ENCODE measurements at regions not wholly inside any gene's neighbourhood (a gene's known extent, or its start where the extent isn't known, plus 50 kb on each side); places are given as distances from the start of the nearest gene placed in this dataset.

DNA sequence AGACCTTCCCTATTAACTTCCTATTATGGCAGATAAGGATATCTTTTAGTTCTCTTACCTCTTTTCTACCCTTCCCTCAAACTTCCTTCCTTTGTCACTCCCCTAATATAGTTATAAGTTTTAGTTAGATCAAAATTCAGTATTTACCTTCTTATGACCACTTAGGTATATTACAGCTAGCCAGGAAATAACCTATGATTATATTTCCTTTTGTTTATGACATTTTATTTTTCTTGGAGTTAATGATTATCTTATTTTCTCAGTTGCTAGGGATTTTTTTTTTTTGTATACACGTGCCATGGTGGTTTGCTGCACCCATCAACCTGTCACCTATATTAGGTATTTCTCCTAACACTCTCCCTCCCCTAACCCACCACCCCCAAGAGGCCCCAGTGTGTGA, 88.2 kb upstream of the ZBED5 start:
- TF ChIP-seq, protein P1, sequence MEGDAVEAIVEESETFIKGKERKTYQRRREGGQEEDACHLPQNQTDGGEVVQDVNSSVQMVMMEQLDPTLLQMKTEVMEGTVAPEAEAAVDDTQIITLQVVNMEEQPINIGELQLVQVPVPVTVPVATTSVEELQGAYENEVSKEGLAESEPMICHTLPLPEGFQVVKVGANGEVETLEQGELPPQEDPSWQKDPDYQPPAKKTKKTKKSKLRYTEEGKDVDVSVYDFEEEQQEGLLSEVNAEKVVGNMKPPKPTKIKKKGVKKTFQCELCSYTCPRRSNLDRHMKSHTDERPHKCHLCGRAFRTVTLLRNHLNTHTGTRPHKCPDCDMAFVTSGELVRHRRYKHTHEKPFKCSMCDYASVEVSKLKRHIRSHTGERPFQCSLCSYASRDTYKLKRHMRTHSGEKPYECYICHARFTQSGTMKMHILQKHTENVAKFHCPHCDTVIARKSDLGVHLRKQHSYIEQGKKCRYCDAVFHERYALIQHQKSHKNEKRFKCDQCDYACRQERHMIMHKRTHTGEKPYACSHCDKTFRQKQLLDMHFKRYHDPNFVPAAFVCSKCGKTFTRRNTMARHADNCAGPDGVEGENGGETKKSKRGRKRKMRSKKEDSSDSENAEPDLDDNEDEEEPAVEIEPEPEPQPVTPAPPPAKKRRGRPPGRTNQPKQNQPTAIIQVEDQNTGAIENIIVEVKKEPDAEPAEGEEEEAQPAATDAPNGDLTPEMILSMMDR (conservative IDR thresholded peaks at IDR 0.05; ENCODE audit: low read depth, low read length) = no peak
- TF ChIP-seq EZH2 (IDR thresholded peaks at IDR 0.05; ENCODE audit: borderline replicate concordance, low read depth, low read length, poor library complexity, severe bottlenecking) = no peak

Data from A673 (cell line).